Central memory CD8-positive, alpha-beta T cell (primary cell): ENCODE measurements at regions not wholly inside any gene's neighbourhood (a gene's known extent, or its start where the extent isn't known, plus 50 kb on each side); places are given as distances from the start of the nearest gene placed in this dataset.

Experiments
- ATAC-seq: fragments of 150-1000 bp; cut with Tn5 transposase; replicated peaks from 2 replicates; pipeline ENCODE4 v1.10.0; 2022; ENCODE audit warnings: mild to moderate bottlenecking, moderate FRiP score, moderate number of reproducible peaks; ENCODE audit not compliant: poor library complexity, severe bottlenecking; ENCODE audit errors: extremely low read depth
- DNase-seq, 2 donors: peaks; one replicate each; pipeline ENCODE4 v3.0.0; 2021; ENCODE audit warnings: low spot score in 2 of 2
- H3K27ac Mint-ChIP-seq: one replicate; pipeline ENCODE4 v1.8.0; 2022; ENCODE audit warnings: low read depth, mild to moderate bottlenecking, moderate library complexity, mixed read lengths
- H3K27me3 Mint-ChIP-seq: one replicate; pipeline ENCODE4 v1.8.0; 2022; ENCODE audit warnings: mixed read lengths
- H3K36me3 Mint-ChIP-seq: one replicate; pipeline ENCODE4 v1.8.0; 2022; ENCODE audit warnings: mild to moderate bottlenecking, moderate library complexity, mixed read lengths; ENCODE audit not compliant: insufficient read depth
- H3K4me1 Mint-ChIP-seq: one replicate; pipeline ENCODE4 v1.8.0; 2022; ENCODE audit warnings: mixed read lengths
- H3K4me3 Mint-ChIP-seq: one replicate; pipeline ENCODE4 v1.8.0; 2022; ENCODE audit warnings: mild to moderate bottlenecking, moderate library complexity, mixed read lengths
- H3K9me3 Mint-ChIP-seq: one replicate; pipeline ENCODE4 v1.8.0; 2022; ENCODE audit warnings: mixed read lengths

- Mint-ChIP-seq H3K36me3 (peaks cover 7% of the 10 kb centered on the region), H3K27ac (no peak overlapping the region), H3K4me3 (no peak overlapping the region), H3K27me3 (peaks cover 75% of the 10 kb centered on the region), H3K9me3 (peaks cover 8% of the 10 kb centered on the region), H3K4me1 (no peaks in the 10 kb centered on the region)
- ATAC-seq (no peak), DNase-seq (no peak)
Observed at GRCh38 chr6:28743271-28743789, 180.5 kb downstream of the TRIM27 start.

DNA sequence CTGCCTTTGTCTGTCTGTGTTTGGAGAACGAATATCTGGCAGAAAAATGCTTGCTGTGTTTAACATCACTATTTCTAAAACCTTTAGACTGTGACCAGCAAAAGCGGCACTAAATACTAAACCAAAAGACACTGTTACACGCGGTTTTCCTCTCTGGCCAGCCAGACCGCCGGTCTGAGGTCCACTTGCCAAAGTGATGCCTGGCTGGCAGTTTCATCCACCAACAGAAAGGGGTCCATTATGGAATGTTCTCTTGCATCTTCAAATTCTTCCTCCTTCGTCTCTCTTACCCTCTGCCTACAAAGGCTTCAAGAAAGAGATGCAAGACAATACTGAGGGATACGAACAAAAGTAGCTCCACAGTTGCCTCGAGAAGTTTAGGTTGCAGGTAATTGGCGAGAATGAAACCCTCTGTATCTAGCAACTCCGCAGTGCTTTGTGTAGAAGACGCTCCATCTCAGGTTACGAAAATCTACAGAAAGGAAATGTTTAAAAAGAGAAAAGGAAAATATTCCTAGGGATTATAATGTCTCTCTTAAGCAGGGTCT is 176.6 kb downstream of the TRIM27 start:
- H3K9me3 Mint-ChIP-seq = peaks cover 6% of the 10 kb centered on the region
- ATAC-seq (no peak), DNase-seq (no peak)
- no peaks in the 10 kb centered on the region for H3K4me1 Mint-ChIP-seq
- no peak overlapping the region for H3K4me3 Mint-ChIP-seq
- peaks cover 4% of the 10 kb centered on the region for H3K36me3 Mint-ChIP-seq
- no peak overlapping the region for H3K27ac Mint-ChIP-seq
- H3K27me3 Mint-ChIP-seq = peaks cover 88% of the 10 kb centered on the region

DNA sequence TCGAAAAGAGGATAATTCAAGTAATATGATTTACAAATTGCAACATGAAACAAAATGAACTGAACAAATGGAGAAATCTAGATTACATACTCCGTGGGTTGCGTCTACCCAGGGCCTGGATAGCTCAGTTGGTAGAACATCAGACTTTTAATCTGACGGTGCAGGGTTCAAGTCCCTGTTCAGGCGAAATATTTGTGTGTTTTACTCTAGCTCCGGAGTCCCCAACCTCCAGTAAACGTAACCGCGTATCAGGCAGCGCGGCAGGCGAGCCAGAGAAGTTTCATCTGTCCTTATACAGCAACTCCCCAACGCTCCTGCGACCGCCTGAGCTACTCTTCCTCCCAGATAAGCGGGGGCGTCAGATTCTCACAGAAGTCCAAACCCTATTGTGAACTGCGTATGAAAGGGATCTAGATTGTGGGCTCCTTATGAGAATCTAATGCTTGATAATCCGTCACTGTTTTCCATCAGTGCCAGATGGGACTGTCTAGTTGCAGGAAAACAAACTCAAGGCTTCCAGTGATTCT is 176.1 kb downstream of the TRIM27 start:
- DNase-seq (no peak), ATAC-seq (no peak)
- Mint-ChIP-seq H3K36me3 (peaks cover 4% of the 10 kb centered on the region), H3K9me3 (peaks cover 6% of the 10 kb centered on the region), H3K4me1 (no peaks in the 10 kb centered on the region), H3K27ac (no peak overlapping the region), H3K27me3 (peaks cover 88% of the 10 kb centered on the region), H3K4me3 (no peak overlapping the region)

GRCh38 chr6:28748192-28748591 is 175.6 kb downstream of the TRIM27 start:
- Mint-ChIP-seq H3K9me3 (peaks cover 6% of the 10 kb centered on the region), H3K27me3 (peaks cover 84% of the 10 kb centered on the region), H3K36me3 (peaks cover 3% of the 10 kb centered on the region), H3K4me3 (no peak overlapping the region), H3K27ac (no peak overlapping the region), H3K4me1 (no peaks in the 10 kb centered on the region)
- DNase-seq (no peak), ATAC-seq (no peak)

DNA sequence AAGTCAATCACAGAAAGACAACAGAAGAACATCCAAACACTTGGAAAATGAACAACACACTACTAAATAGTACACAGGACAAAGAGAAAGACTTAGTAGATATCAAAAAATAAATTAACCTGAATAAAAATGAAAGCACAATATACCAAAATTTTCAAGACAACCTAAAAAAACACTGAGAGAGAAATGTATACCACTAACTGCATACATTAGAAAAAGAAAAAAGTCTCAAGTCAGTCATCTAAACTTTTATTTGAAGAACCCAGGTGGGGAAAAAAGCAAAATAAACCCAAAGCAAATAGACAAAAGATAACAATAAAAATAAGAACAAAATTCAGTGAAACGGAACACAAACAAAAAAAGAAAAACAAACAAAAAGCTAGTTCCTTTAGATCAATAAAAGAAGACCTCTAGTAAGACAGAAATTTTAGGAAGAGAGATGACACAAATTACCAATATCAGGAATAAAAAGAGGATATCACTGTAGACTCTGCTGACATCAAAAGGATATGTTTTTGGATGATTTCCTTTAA is 172.8 kb downstream of the TRIM27 start:
- no peak for DNase-seq
- H3K4me3 Mint-ChIP-seq = no peak overlapping the region
- no peak overlapping the region for H3K27ac Mint-ChIP-seq
- peaks cover 81% of the 10 kb centered on the region for H3K27me3 Mint-ChIP-seq
- H3K36me3 Mint-ChIP-seq = peaks cover 3% of the 10 kb centered on the region
- peaks cover 6% of the 10 kb centered on the region for H3K9me3 Mint-ChIP-seq
- no peaks in the 10 kb centered on the region for H3K4me1 Mint-ChIP-seq
- ATAC-seq = no peak

- Mint-ChIP-seq H3K36me3 (peaks cover 4% of the 10 kb centered on the region), H3K9me3 (peaks cover 6% of the 10 kb centered on the region), H3K4me1 (no peaks in the 10 kb centered on the region), H3K27ac (no peak overlapping the region), H3K4me3 (no peak overlapping the region), H3K27me3 (peaks cover 77% of the 10 kb centered on the region)
- ATAC-seq (no peak), DNase-seq (no peak)
Observed at GRCh38 chr6:28751514-28751913, 172.3 kb downstream of the TRIM27 start.

- Mint-ChIP-seq H3K4me1 (no peaks in the 10 kb centered on the region), H3K27me3 (peaks cover 73% of the 10 kb centered on the region), H3K27ac (no peak overlapping the region), H3K4me3 (no peak overlapping the region), H3K9me3 (peaks cover 6% of the 10 kb centered on the region), H3K36me3 (peaks cover 5% of the 10 kb centered on the region)
- no peak for DNase-seq
- ATAC-seq = no peak
Observed at GRCh38 chr6:28751963-28752350, 171.8 kb downstream of the TRIM27 start.

DNA sequence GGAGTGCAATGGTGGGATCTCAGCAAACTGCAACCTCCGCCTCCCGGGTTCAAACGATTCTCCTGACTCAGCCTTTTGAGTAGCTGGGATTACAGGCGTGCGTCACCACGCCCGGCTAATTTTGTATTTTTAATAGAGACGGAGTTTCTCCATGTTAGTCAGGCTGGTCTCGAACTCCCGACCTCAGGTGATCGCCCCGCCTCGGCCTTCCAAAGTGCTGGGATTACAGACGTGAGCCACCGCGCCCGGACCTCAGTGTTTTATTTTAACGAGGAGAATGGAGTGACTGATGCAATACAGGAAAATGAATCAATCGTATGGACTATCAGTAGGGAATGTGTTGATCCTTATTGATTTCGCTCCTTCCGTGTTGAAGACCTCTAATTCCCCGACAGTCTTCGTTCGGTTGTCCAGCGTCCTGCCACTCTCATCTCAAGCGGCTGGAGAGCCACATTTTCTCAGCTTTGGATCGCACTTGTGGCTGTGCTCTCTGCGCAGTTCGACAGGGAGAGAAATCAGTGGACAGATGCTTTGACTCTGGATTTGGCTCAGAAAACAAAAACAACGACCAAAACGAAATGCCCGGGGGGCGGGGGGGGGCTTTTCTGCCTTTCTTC is 166.2 kb downstream of the TRIM27 start:
- H3K4me1 Mint-ChIP-seq = no peaks in the 10 kb centered on the region
- no peak for ATAC-seq

DNA sequence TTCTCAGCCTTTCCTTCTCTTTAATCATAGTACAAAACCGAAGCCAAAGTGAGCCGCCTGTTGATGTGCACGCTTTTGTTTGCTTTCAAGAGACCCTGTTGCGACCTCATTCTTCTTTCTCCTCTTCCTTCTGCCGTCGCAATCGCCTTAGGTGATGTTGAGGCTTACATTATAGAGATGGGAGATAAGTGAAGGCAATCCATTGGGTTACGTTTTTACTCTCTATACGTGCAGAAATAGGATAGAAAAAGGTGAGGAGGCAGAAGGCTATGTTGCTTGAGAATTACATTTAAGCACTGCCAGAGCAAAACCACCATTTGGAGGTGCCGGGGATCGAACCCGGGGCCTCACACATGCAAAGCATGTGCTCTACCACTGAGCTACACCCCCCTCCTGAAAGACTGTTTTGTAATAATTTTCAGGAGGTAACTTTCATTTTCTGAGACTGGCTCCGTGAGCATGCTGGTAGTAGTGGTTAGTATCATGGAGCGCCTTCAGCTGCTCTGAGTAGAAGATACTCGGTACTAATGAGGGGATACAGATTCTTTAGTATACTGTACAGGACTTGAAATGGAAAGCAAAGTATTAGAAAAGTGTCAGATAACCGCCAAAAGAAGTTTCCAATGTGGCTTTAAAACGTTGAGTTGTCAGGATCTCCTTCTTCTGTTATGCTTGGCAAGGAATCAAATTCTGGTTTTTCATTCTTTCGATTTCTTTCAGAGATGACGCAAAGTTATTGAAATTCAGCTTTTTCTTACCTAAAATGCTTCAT is 165.6 kb downstream of the TRIM27 start:
- DNase-seq = no peak
- Mint-ChIP-seq H3K27me3 (peaks cover 71% of the 10 kb centered on the region), H3K4me3 (no peak overlapping the region), H3K9me3 (no peaks in the 10 kb centered on the region), H3K27ac (no peak overlapping the region), H3K4me1 (no peaks in the 10 kb centered on the region), H3K36me3 (peaks cover 2% of the 10 kb centered on the region)
- ATAC-seq = no peak

More for the DNA sequence above, 166.2 kb downstream of the TRIM27 start:
- H3K27ac Mint-ChIP-seq = no peak overlapping the region
- peaks cover 2% of the 10 kb centered on the region for H3K36me3 Mint-ChIP-seq
- peaks cover 64% of the 10 kb centered on the region for H3K27me3 Mint-ChIP-seq
- no peak for DNase-seq
- no peaks in the 10 kb centered on the region for H3K9me3 Mint-ChIP-seq
- no peak overlapping the region for H3K4me3 Mint-ChIP-seq

GRCh38 chr6:28758818-28759235 is 165.0 kb downstream of the TRIM27 start:
- no peaks in the 10 kb centered on the region for H3K9me3 Mint-ChIP-seq
- H3K4me3 Mint-ChIP-seq = no peak overlapping the region
- peaks cover 77% of the 10 kb centered on the region for H3K27me3 Mint-ChIP-seq
- H3K36me3 Mint-ChIP-seq = peaks cover 4% of the 10 kb centered on the region
- H3K4me1 Mint-ChIP-seq = no peaks in the 10 kb centered on the region
- H3K27ac Mint-ChIP-seq = no peak overlapping the region
- ATAC-seq (no peak), DNase-seq (no peak)

GRCh38 chr6:28764014-28764723 is 159.6 kb downstream of the TRIM27 start:
- H3K36me3 Mint-ChIP-seq = peaks cover 5% of the 10 kb centered on the region
- no peaks in the 10 kb centered on the region for H3K4me1 Mint-ChIP-seq
- ATAC-seq (no peak), DNase-seq (no peak)
- peaks cover 92% of the 10 kb centered on the region for H3K27me3 Mint-ChIP-seq
- peaks cover 6% of the 10 kb centered on the region for H3K9me3 Mint-ChIP-seq
- H3K27ac Mint-ChIP-seq = no peak overlapping the region
- no peak overlapping the region for H3K4me3 Mint-ChIP-seq

- Mint-ChIP-seq H3K4me1 (no peaks in the 10 kb centered on the region), H3K27ac (no peak overlapping the region), H3K9me3 (peaks cover 6% of the 10 kb centered on the region), H3K4me3 (no peak overlapping the region), H3K36me3 (peaks cover 5% of the 10 kb centered on the region), H3K27me3 (peaks cover 92% of the 10 kb centered on the region)
- DNase-seq (no peak), ATAC-seq (no peak)
Observed at GRCh38 chr6:28764761-28765282, 159.0 kb downstream of the TRIM27 start.
